ENCODE measurements at regions not wholly inside any gene's neighbourhood (a gene's known extent, or its start where the extent isn't known, plus 50 kb on each side); places are given as distances from the start of the nearest gene placed in this dataset.

DNA sequence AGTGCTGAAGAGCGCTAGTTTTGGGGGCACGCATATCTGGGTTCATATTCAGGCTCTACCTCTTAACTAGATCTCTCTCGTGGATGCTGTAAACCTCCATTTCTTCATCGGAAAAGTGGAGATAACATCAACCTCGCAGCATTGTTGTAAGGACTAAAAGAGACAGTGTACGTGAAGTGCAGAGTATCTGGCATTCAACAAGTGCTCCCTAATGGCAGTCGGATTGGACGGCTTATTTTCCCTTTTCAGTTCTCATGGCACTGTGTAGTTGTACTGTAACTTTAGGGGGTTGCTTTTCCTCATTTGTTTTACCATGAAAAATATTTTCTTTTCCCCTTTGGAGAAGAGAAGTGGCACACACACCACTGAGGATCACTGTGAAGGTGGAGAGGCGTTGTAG is 51.4 kb upstream of the ESX1 start:
- TF ChIP-seq EZH2 (IDR thresholded peaks at IDR 0.05; ENCODE audit: borderline replicate concordance, insufficient read depth, low read length, poor library complexity, severe bottlenecking): no peak
- no peak for TF ChIP-seq SMC3 (conservative IDR thresholded peaks at IDR 0.05; ENCODE audit: poor library complexity)
- TF ChIP-seq EP300 (conservative IDR thresholded peaks at IDR 0.05; ENCODE audit: poor library complexity, severe bottlenecking): no peak
- TF ChIP-seq POLR2AphosphoS5 (IDR thresholded peaks at IDR 0.05): no peak
- no peak for TF ChIP-seq RAD21 (conservative IDR thresholded peaks at IDR 0.05)
- TF ChIP-seq TAF1 (IDR thresholded peaks at IDR 0.05; ENCODE audit: low read depth): no peak
- TF ChIP-seq, protein P1, sequence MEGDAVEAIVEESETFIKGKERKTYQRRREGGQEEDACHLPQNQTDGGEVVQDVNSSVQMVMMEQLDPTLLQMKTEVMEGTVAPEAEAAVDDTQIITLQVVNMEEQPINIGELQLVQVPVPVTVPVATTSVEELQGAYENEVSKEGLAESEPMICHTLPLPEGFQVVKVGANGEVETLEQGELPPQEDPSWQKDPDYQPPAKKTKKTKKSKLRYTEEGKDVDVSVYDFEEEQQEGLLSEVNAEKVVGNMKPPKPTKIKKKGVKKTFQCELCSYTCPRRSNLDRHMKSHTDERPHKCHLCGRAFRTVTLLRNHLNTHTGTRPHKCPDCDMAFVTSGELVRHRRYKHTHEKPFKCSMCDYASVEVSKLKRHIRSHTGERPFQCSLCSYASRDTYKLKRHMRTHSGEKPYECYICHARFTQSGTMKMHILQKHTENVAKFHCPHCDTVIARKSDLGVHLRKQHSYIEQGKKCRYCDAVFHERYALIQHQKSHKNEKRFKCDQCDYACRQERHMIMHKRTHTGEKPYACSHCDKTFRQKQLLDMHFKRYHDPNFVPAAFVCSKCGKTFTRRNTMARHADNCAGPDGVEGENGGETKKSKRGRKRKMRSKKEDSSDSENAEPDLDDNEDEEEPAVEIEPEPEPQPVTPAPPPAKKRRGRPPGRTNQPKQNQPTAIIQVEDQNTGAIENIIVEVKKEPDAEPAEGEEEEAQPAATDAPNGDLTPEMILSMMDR (IDR thresholded peaks at IDR 0.05; ENCODE audit: poor library complexity, severe bottlenecking): no peak
- TF ChIP-seq REST (IDR thresholded peaks at IDR 0.05; ENCODE audit: borderline replicate concordance): no peak
- no peak for TF ChIP-seq MXI1 (conservative IDR thresholded peaks at IDR 0.05; ENCODE audit: poor library complexity, severe bottlenecking)
- Histone ChIP-seq H2AFZ (ENCODE audit: low read depth, low read length) (no peak overlapping the region), H3K9me3 (ENCODE audit: low read length) (no peaks in the 10 kb centered on the region), H3K4me3 (ENCODE audit: low read length) (no peak overlapping the region), H3K79me2 (replicated peaks; ENCODE audit: insufficient read depth, low read length) (no peaks in the 10 kb centered on the region), H4K20me1 (ENCODE audit: insufficient read depth) (no peaks in the 10 kb centered on the region), H3K9ac (ENCODE audit: low read length) (no peak overlapping the region), H3K36me3 (ENCODE audit: insufficient read depth, low read length) (no peaks in the 10 kb centered on the region), H3K4me2 (ENCODE audit: low read length) (no peak overlapping the region), H3K27ac (ENCODE audit: low read length) (no peak overlapping the region), H3F3A (ENCODE audit: insufficient read depth, low read length, poor library complexity, severe bottlenecking) (no peaks in the 10 kb centered on the region), H3K27me3 (ENCODE audit: insufficient read depth, low read depth, low read length) (no peaks in the 10 kb centered on the region), H3K9me2 (ENCODE audit: insufficient read depth, low read length) (no peaks in the 10 kb centered on the region)
